Type B pancreatic cell (in vitro differentiated cells): ENCODE measurements at regions not wholly inside any gene's neighbourhood (a gene's known extent, or its start where the extent isn't known, plus 50 kb on each side); places are given as distances from the start of the nearest gene placed in this dataset.

Experiments used
- DNase-seq: peaks from one replicate; pipeline ENCODE4 v3.0.0; 2021; ENCODE audit warnings: mixed read lengths; ENCODE audit not compliant: unreplicated experiment; ENCODE audit errors: extremely low spot score
- H3K27ac Mint-ChIP-seq: 2 replicates; pipeline ENCODE4 v1.8.0; 2021; ENCODE audit warnings: mild to moderate bottlenecking, mixed read lengths
- H3K27me3 Mint-ChIP-seq: 2 replicates; pipeline ENCODE4 v1.8.0; 2021; ENCODE audit warnings: mixed read lengths
- H3K36me3 Mint-ChIP-seq: 2 replicates; pipeline ENCODE4 v1.8.0; 2021; ENCODE audit warnings: mixed read lengths
- H3K4me1 Mint-ChIP-seq: one replicate; pipeline ENCODE4 v1.8.0; 2021; ENCODE audit warnings: mixed read lengths; ENCODE audit not compliant: unreplicated experiment
- H3K4me3 Mint-ChIP-seq: 2 replicates; pipeline ENCODE4 v1.8.0; 2021; ENCODE audit warnings: mild to moderate bottlenecking, mixed read lengths
- H3K9me3 Mint-ChIP-seq: 2 replicates; pipeline ENCODE4 v1.8.0; 2021; ENCODE audit warnings: mixed read lengths
- TF ChIP-seq, protein P1 (sequence below): fragments of 200-600 bp; sonication (generic); conservative IDR thresholded peaks from 2 replicates; pipeline ENCODE4 v1.5.0; 2021; ENCODE audit warnings: antibody characterized with exemption, mild to moderate bottlenecking

DNA sequence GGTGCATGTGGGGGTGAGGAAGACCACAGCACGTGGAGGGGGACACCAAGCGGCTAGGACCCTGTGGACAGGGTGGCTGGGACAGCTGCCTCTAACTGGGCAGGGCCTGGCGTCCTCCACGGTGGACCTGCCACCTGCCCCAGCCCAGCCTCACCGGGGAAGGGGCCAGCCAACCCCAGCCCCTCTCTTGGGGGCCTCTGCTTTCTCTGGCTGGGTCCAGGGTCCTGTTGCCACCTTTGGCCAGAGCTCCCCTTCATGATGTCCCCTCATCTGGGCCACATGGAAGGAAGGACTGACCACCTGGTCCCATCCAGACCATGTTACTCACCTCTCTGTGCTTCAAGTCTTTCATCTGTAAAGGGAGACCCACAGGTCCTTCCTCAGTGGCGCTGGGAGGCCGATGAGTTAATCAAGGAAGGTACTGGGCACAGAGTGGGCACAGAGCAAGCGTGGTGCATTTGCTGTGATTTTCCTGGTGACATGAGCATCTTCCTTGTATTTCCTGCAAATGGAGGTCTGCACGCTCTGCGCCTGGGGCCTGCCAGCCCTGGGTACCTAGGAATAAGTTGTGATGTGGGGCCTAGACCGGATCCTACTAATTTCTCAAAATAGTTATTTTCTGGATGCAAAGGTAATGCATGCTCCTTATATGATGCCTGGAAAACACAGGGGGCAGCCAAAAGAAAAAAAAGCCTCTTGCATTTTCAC, 538.4 kb downstream of the TBC1D22A start:
- TF ChIP-seq, protein P1, sequence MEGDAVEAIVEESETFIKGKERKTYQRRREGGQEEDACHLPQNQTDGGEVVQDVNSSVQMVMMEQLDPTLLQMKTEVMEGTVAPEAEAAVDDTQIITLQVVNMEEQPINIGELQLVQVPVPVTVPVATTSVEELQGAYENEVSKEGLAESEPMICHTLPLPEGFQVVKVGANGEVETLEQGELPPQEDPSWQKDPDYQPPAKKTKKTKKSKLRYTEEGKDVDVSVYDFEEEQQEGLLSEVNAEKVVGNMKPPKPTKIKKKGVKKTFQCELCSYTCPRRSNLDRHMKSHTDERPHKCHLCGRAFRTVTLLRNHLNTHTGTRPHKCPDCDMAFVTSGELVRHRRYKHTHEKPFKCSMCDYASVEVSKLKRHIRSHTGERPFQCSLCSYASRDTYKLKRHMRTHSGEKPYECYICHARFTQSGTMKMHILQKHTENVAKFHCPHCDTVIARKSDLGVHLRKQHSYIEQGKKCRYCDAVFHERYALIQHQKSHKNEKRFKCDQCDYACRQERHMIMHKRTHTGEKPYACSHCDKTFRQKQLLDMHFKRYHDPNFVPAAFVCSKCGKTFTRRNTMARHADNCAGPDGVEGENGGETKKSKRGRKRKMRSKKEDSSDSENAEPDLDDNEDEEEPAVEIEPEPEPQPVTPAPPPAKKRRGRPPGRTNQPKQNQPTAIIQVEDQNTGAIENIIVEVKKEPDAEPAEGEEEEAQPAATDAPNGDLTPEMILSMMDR = no peak
- peak; percentile 50 for DNase-seq
- H3K27me3 Mint-ChIP-seq = no peaks in the 10 kb centered on the region
- no peaks in the 10 kb centered on the region for H3K36me3 Mint-ChIP-seq
- H3K4me3 Mint-ChIP-seq = no peak overlapping the region
- no peak overlapping the region for H3K27ac Mint-ChIP-seq
- no peaks in the 10 kb centered on the region for H3K4me1 Mint-ChIP-seq
- H3K9me3 Mint-ChIP-seq = no peaks in the 10 kb centered on the region

DNA sequence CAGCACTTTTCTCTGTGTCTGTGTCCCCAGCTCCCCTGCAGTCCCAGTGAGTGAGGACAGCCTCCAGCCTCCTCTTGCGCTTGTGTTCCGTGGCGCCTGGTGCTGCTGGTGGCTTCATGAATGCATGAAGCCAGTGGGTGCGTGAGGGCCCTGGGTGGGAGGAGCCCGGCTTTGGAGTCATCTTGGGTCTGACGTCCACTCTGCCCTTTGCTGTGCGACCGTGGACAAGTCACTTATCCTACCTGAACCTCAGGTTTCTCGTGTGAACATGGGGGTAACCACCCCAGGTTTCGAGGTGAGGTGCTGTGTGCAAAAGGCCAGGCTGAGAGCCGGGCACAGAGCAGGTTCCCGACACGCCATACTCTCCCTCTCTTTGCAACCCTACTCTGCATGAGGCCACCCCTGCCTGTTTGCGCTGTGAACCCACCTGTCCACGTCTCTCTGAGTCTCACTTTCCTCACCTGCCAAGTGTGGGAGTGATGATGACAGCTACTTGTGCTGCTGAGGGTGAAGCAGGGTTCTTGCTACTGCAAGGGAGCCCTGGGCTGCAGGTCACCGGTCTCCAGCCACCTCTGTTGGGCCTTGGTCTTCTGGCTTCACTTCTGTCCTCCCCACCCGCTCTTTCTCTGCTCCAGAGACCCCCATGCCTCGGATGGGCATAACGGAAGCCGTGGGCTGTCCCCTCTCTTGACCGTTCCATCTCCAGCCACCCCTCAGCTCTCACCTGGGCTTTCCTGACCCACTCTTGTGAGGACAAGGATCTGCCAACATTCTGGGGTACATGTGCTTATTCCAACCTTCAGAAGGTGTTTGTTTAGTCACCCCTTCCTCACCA, 537.6 kb downstream of the TBC1D22A start:
- no peaks in the 10 kb centered on the region for H3K4me1 Mint-ChIP-seq
- peak; percentile 47 for DNase-seq
- H3K36me3 Mint-ChIP-seq = no peaks in the 10 kb centered on the region
- no peaks in the 10 kb centered on the region for H3K27me3 Mint-ChIP-seq
- H3K27ac Mint-ChIP-seq = no peak overlapping the region
- TF ChIP-seq, protein P1 = no peak
- no peaks in the 10 kb centered on the region for H3K9me3 Mint-ChIP-seq
- H3K4me3 Mint-ChIP-seq = no peak overlapping the region

DNA sequence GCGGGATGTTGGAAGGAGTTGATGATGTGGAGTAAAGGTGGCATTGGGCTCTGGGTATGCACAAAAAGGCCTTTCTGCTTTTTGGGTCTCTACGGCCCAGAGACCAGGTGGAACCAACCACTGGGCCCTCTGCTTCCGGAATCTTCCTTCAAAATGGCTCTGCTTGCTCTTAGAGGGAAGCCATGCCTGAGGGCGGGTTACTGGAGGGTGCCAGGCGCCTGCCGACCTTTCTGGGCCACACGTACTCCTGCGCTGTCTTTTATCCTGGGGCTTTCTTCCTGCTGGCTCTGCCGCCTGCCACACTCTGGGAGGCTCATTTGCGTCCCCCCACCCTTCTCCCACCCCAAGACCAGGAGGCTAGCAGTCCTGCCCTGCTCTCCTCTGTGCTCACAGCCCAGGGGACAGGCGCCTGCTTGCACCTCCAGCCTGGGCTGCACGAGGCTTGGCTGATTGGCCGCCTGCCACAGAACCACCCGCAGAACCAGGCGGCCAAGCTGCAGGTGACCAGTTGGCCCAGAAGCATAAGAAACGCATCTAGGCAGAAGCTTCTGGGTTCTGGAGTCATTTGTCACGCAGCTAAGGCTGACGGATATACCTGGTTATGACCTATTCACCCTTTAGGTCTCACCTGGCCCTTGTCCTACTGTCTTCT, 536.9 kb downstream of the TBC1D22A start:
- Mint-ChIP-seq H3K4me1 (no peaks in the 10 kb centered on the region), H3K27ac (no peak overlapping the region), H3K36me3 (no peaks in the 10 kb centered on the region), H3K9me3 (no peaks in the 10 kb centered on the region), H3K4me3 (no peak overlapping the region), H3K27me3 (no peaks in the 10 kb centered on the region)
- TF ChIP-seq, protein P1 = no peak
- DNase-seq = peak; percentile 45

DNA sequence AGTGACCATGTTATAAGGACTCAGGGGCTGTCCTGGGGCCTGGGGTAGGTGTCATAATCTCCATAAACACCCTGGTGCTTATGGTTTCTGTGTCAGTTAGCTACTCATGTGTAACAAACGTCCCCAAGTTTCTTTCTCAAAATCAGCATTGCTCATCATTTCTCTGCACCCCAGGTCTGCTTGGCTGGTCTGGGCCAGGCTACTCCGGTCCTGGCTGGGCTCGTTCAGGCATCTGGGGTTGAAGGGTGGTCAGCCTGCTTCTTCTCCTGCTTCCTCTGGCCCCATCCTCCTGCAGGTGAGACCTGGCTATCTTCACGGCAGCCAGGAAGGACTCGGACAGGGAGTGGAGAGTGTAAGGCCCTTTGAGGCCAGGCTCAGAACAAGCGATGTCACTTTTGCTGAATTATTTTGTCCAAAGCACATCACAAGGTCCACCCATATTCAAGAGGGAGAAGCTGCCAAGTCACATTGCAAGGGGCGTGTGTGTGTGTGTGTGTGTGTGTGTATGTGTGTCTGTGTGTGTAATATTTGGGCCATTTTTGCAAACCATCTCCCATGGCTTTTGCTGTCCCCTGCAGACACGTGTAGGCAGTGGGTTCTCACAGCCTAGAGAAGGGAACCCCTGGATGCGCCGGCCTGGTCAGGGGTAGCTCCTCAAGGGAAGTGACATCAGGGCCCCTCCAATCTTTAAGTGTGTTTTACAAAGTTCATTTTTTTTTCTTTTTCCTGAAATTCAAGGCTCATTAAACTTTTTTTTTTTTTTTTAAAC, 535.8 kb downstream of the TBC1D22A start:
- TF ChIP-seq, protein P1 = no peak
- no peaks in the 10 kb centered on the region for H3K4me1 Mint-ChIP-seq
- no peaks in the 10 kb centered on the region for H3K27me3 Mint-ChIP-seq
- no peaks in the 10 kb centered on the region for H3K36me3 Mint-ChIP-seq
- peak; percentile 52 for DNase-seq
- no peak overlapping the region for H3K27ac Mint-ChIP-seq
- H3K4me3 Mint-ChIP-seq = no peak overlapping the region
- peaks cover 5% of the 10 kb centered on the region for H3K9me3 Mint-ChIP-seq

DNA sequence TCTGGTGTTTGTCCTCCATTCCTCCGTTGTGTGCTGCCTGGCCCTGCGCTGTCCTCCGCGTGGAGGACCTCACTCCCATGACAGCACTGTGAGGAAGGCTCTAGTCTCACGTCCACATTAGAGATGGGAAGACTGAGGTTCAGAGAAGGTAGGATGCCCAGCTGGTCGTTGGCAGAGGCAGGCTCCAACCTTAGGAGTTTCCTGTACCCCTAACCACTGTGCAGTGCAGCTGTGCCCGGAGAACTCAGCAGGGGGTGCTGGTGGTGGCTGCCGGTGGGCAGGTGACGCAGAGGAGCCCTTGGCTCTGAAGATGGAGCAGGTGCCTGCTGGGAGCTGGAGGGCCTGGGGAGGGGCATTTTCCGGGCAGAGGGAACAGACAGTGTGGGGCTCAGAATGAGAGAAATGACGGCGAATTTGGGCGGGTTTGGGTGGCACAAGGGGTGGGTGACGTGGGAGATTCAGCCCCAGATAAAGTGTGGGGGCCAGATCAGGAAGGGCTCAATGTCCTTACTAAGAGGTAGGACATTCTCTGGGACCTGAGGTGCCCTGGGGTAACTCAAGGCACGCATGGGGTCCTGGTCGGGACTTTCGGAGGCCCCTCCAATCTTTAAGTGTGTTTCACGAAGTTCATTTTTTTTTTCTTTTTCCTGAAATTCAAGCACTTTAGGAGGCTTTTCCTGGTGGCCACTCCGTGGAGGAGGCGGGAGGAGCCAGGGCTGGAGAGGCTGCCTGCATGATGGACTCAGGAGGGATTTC, 535.0 kb downstream of the TBC1D22A start:
- DNase-seq = peak; percentile 11
- Mint-ChIP-seq H3K4me1 (no peaks in the 10 kb centered on the region), H3K9me3 (peaks cover 8% of the 10 kb centered on the region), H3K4me3 (no peak overlapping the region), H3K27ac (no peak overlapping the region), H3K27me3 (no peaks in the 10 kb centered on the region), H3K36me3 (no peaks in the 10 kb centered on the region)
- TF ChIP-seq, protein P1 = no peak
